Stimulated activated CD8-positive, alpha-beta memory T cell treated with anti-CD3 and anti-CD28 coated beads, Interleukin-4, amount 100 ng/mL, for 24 hours (primary cell): ENCODE measurements at regions not wholly inside any gene's neighbourhood (a gene's known extent, or its start where the extent isn't known, plus 50 kb on each side); places are given as distances from the start of the nearest gene placed in this dataset.
"Not testable (repeated sequence)": the region's sequence is repeated elsewhere in the genome, so short reads cannot be mapped to it uniquely, and the experiment has no call there.

Experiments
- DNase-seq: peaks from one replicate; pipeline ENCODE4 v3.0.0-alpha.2; 2020; ENCODE audit warnings: low read depth

DNA sequence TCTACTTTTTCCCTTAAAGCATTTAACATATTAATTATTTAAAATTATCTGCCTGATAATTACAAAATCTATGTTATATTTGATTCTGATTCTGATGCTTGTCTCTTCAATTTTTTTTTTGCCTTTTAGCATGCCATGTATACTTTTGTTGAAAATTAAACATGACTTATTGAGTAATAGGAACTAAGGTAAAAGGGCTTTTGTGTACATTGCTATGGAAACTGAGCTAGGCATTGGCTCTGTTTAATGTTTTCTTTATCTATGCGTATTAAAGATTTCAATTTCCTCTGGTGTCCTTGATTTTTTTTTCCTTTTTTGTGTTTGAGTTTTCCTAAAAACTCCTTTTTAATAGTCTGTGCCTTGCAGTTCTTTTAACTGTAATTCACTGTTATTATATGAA is 805.2 kb downstream of the DHX35 start:
- DNase-seq, result no peak

GRCh38 chr20:39766333-39766732 is 804.2 kb downstream of the DHX35 start:
- no peak for DNase-seq

DNA sequence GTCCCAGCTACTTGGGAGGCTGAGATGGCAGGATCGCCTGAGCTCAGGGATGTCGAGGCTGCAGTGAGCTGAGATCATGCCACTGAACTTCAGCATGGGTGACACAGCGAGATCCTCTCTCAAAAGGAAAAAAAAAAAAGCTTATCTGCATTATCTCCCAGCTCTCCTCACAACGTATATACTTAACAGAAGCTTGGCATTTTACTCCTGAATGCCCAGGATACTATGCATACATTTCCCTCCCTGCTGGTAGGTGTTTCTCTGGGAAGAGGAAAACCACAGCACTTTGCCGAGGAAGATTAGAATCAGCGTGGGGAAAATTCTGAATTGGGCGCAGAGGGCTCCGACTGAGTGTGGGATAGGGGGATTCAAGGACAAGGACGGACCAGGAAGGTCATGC is 800.6 kb downstream of the DHX35 start:
- no peak for DNase-seq

DNA sequence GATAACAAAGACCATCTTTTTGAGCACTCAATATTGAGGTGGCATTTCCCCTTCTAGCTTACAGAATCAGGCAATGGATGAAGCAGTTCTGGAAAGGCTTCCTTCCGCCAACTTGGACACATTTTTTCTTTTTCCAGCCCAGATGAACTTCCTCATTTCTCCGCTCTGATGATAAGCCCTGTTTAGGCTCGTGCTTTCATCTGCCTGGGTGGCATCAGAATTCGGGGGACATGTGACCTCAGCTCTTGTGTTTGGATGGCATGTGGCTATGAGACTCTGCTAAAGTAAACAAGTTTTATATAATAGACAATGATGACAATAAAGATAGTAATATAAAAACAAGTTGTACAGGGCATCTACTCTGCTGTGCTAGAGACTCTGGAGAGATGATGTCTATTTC is 796.7 kb downstream of the DHX35 start:
- no peak for DNase-seq

- no peak for DNase-seq
These were observed 794.7 kb downstream of the DHX35 start for GRCh38 chr20:39756828-39757227.

- no peak for DNase-seq
These were observed 794.2 kb downstream of the DHX35 start for GRCh38 chr20:39756369-39756768.

- no peak for DNase-seq
These were observed 790.2 kb downstream of the DHX35 start for GRCh38 chr20:39752262-39752876.

DNA sequence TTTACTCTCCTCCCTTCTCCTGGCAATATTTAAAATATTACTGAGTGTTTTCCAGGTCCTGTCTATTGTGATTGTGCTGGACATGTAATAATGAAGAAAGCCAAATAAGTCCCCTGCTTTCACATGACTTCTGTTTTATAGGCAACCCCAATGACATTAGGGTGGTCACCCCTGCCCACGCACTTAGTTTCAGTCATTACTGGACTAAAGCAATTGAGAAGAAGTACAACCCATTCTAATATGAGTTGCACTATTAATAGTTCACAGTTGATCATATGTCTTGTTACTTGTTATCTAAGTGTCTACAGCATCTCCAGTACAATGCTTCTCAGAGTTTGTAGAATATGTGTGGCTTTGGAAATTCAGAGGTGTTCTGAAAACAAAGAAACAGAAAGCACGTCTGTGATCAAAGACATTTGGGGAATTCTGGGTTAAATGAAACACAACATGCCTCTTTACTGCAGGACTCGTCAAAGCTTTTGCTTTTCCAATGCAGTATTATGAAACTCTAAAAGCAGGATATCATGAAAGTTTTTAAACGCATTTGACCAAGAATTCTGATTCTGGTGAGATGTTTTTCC is 789.5 kb downstream of the DHX35 start:
- DNase-seq, result no peak

DNA sequence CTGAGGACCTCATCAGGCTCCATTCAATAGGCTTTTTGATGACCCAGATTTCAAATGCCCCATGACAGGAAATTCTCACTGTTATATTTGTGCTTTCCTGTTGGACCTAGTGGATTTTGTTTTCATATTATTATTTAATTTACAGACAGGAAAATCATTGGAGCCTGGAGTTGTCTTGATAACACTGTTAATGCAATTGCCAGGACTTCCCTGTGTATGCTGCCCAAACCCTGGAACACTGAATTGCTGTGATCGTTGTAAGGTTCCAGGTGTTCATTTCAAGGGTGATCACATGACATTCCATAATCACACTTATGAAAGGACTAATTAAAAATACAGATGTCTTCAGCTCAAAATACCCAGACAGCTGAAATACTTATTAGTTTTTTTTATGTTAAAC is 783.2 kb downstream of the DHX35 start:
- DNase-seq, result no peak

DNA sequence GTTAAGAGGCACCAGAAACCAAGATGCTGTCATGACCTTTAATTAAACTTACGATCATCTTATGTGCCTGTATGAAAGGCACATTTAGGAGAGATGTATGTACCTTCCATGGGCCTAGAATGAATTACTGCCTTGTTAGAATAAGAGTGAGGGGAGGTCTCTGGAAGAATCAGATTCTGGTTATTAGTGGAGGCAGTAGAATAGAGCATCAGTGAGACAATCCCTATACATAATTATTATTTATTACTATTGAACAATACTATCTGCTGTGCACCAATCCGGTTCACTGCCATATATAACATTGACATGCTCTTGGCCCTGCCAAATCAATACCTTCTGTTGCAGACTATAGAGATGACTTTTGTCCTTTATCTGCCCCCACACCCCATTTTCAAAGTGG is 776.5 kb downstream of the DHX35 start:
- DNase-seq, result no peak

GRCh38 chr20:39736434-39737327 is 774.5 kb downstream of the DHX35 start:
- DNase-seq, result no peak

DNA sequence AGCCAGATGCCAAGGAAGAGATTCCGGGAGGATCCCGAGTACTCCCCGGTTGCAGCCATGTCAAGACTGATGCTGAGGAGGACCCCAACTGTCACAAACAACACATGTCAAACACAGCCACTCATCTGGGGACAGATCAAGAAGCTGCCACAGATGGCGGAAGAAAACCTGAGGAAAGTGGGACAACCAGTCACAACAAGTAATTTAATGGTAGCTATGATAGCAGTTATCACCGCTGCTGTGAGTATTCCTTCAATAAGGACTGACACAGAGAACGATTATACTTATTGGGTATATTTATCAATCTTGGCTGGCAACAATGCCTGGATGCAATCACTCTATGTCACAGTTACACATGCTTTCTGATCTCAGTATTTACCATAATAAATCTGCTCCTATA is 763.4 kb downstream of the DHX35 start:
- not testable (repeated sequence) for DNase-seq

- DNase-seq, result no peak
These were observed 757.1 kb downstream of the DHX35 start for GRCh38 chr20:39719293-39719692.

GRCh38 chr20:39717936-39718335 is 755.8 kb downstream of the DHX35 start:
- DNase-seq, result no peak

DNA sequence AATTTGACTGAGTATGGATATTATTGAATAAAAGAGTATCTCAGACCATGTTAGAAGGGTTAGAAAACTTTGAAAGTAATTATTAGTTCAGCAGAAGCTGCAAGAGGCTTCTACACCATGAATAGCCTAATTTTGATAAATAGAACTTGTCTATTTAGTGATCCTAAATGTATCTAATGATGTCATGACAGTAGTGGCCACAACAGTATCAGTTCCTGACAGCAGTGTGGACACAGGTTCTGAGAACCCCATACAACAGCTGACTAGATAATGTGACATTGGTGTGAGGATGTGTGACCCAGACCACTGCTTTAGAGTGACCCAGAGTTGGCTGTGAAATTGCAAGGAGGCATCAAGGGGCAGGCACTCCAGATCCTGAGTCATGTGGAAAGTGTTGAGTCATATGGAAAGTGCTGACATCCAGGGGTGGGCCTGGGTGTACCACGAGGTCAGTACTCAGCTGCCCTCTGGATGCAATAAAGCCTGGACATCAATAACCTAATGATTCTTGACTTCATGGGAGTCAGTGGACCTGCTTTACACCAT is 754.7 kb downstream of the DHX35 start:
- no peak for DNase-seq

GRCh38 chr20:39713076-39713840 is 751.1 kb downstream of the DHX35 start:
- DNase-seq, result no peak

DNA sequence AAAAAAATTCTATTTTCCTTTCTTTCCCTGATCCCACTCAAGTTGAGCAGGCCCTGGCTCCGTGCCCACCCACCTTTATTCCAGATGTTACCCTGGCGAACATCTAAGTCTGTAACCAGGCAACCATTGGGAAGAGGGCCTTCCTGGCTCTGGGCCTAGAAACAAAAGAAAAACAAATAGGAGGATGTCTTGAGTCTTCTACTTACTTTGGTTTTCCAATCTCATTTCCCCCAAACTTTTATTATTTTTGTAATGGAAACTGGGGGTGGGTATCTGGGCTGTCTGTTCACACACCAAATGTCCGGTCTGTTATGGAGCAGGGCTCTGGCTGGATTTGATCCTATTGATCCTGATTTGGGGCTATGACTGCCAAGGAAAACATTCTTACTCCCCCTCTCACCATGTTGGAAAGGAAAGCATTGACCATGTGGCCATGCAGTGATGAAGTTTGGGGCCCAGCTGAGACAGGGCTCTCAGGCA is 744.1 kb downstream of the DHX35 start:
- no peak for DNase-seq

GRCh38 chr20:39705032-39705431 is 742.9 kb downstream of the DHX35 start:
- no peak for DNase-seq

- DNase-seq, result not testable (repeated sequence)
These were observed 741.2 kb downstream of the DHX35 start for GRCh38 chr20:39703357-39703756.

- DNase-seq, result no peak
These were observed 740.7 kb downstream of the DHX35 start for GRCh38 chr20:39702701-39703349.

GRCh38 chr20:39700528-39700927 is 738.4 kb downstream of the DHX35 start:
- no peak for DNase-seq
